GM21390 (cell line): ENCODE measurements at regions not wholly inside any gene's neighbourhood (a gene's known extent, or its start where the extent isn't known, plus 50 kb on each side); places are given as distances from the start of the nearest gene placed in this dataset.

Experiments used
- ATAC-seq: cut with Tn5 transposase; IDR thresholded peaks from one replicate; pipeline ENCODE4 v1.9.1; 2021; ENCODE audit not compliant: unreplicated experiment

DNA sequence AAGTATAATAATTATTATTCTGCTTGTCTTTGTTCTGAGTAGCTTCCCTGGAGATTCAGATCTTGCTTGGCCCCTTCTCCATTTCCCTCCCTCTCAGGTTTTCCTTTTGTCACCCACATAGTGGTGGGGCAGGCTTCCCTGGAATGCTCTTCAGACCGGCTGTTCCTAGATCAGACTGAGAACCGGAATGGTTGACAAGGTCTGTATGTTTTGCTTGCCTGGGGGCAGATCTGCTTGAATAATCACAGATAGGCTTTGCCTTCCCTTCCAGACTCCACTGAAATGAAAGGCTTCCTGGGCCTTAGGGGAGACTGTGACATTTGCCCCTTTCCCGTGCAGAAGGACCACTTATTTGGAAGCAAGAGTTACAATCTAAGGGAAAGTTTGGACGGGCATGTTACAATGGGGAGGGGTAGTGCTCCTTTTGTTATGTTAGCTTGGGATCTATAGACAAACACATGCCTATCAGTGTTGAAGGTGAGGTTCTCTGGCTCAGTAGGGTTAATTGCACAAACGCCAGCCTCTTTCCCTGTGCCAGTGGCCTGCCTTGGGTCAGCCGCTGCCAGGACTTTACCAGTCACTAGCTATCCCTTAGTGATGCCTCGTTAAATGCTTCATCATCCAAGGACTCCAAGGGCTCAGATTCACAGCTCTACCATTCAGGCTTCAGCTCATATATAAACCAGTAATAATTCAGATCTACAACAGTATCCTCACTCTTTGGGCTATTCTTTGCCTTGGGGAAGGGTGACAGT lies 178.6 kb downstream of the SNAPC1 start:
- ATAC-seq: no peak

DNA sequence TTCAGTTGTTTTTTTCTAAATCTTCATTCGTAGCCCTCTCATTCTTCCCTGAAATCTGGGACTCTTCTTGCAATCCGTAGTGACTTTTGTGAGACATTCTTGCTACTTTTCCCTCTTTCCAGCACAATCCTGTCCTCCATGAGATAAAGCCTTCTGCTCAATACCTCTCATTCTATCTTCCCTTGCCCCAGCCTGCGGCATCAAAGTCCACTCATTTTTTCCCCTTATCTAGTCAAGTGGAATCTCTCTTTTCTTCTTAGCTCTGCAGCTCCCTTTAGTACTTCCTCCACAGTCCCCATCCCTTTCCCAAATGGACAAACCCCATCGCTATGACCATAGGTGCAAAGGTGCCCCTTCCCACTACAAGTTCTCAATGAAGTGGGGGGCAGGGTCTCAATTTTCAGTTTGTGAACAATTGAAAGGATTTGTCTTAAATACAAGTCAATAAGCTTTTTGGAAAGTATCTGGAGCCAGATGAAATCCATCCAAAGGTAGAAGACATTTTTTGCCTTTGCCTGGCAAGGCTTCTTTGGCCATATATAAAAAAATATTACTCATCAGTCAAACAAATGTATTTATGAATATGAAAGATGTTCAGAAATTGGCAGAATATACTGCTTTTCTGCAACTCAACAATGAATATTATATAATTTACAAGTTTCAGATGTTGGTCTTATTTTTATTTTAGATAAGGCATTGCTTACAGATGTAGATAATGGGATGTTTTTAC lies 179.4 kb downstream of the SNAPC1 start:
- no peak for ATAC-seq

DNA sequence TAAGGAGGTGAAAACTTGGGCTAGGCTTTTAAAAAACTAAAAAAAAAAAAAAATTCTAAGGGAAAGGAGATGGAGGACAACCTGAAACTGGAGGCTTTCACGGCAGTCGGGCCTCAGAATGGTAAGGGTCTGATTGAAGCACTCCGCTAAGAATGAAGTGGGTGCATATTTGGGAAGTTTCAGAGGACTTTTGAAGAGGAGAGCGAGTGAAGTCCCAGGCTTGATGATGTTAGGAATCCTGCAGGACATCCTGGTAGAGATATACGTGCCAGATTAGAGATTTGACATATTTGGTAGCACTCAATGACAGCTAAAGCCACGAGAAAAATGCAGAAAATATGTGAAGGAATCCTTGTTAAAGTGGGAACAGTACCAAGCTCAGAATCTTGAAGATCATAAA lies 186.2 kb downstream of the SNAPC1 start:
- no peak for ATAC-seq

DNA sequence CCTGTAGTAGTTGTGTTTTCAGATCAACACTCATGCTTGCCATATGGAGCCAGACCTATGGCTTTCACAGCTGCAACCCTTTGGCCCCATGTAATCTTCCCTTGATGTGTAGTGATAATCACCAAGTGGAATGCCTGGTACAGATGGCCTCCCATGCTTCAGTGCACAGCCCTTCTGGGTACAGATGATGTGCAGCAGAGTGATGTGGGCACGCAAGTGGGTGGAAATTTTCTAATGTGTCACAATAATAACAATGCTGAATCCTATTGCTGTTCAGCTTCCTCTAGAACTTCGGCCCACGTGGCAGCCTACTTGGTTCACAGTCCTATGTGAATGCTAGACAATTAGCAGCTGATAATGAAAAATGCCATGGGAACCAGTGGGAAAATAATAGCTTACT lies 188.1 kb downstream of the SNAPC1 start:
- ATAC-seq: no peak

DNA sequence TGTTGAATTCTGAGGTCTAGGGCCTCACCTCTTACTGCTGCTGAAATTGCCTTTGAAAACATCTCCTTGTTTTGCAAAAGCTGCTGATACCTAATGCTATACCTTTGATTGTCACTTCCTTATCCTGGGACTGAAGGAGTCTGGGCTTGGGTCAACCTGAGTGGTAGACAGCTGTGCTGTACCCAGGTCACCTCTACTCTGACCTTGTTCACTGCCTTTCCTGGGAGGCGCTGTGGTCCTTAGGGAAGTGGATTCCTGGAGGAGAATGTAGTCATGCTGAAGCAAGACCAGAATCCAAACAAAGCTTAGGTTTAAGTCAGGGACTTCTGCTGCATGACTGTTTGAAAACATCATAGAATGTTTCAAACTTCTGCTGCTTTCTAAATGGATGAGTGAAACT lies 191.4 kb downstream of the SNAPC1 start:
- ATAC-seq: no peak

DNA sequence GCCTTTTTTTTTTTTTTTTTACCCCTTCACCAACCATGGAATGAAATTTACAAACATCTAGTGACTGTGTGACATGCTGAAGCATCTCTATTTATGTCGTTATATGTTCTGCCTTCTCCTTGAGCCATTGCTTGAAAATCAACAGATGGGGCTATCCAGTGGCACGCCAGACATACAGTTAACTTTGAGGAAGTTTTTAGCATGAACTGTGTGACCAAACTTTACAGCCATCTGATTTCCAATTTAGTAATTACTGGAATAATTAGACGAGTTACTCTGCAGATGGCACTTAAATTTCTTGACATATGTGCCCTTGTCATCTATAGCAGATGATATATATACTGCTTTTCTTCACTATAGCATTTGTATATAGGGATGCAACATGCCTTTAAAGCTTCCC lies 192.1 kb downstream of the SNAPC1 start:
- ATAC-seq: no peak

DNA sequence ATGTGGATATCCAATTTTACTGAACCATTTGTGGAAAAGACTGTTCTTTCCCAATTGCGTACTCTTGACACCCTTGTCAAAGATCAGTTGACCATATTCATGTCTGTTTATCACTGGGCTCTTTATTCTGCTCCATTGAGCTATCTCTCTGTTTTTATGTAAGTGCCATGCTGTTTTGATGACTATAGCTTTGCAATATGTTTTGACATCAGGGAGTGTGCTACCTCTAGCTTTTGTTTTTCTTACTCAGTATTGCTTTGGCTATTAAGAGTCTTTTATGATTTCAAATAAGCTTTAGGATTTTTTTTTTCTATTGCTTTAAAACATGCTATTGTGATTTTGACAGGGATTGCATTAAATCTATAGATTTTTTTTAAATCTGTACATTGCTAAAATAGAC lies 194.3 kb downstream of the SNAPC1 start:
- ATAC-seq: no peak

DNA sequence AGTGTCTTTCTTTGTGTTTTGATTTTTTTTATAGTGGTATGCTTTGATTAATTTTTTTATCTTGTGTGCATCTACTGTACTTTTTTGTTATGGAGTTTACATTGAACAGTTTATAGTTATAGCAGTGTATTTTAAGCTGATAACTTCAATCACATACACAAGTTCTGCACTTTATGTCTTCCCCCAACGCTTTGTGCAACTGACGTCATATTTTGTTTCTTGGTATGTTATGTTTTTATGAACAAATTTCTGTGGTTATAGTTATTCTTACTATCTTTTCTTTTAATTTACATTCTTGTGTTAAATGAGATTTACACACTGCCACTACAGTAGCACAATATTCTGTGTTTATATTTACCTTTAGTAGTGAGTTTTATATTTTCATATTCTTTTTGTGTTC lies 197.1 kb downstream of the SNAPC1 start:
- ATAC-seq: no peak

DNA sequence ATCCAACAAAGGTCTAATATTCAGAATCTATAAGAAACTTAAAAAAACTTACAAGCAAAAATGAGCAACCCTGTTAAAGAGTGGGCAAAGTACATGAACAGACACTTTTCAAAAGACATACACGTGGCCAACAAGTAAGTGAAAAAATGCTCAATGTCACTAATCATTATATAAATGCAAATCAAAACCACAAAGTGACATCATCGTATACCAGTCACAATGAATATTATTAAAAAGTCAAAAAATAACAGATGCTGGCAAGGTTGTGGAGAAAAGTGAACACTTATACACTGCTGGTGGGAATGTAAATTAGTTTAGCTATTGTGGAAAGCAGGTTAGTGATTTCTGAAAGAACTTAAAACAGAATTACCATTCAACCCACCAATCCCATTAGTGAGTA lies 199.1 kb downstream of the SNAPC1 start:
- ATAC-seq: no peak

DNA sequence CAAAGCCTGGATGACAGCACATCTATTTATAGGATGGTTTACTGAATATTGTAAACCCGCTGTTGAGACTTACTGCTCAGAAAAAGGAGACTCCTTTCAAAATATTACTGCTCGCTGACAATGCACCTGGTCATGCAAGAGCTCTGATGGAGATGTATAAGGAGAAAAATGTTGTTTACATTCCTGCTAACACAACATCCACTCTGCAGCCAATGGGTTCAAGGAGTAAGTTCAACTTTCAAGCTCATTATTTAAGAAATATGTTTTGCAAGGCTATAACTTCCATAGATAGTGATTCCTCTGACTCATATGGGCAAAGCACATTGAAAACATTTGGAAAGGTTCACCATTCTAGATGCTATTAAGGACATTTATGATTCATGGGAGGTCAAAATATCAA lies 201.7 kb downstream of the SNAPC1 start:
- no peak for ATAC-seq

DNA sequence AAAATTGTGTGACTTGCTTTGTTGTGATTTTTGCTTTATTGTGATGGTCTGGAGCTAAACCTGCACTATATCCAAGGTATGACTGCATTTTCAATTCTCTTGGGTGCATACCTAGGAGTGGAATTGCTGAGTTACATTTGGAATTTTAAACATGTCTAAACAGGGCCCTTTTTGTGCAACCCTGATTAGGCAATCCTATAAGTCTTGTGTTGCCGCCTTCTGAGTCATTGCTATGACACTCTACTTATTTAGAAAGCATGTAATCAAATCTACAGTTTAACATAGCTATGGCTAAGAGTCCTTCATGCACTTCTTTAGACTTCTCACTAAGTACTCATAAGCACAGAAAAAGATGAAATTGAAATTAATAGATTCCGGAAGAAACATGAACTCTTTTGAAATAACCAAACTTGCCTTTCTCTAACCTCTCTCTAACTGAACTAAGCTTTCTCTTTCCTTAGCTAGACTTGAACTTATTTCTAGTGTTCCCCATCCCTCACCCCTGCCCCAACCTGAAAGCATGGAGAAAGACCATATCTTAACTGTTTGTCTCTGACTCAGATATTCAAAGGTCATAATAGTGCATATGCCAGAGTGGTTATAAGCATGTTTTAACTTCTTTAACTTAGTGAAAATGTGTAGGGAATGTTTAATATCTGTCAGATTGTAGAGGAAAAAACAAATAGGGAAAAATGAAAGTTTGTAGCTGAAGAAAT lies 203.0 kb downstream of the SNAPC1 start:
- ATAC-seq: no peak

DNA sequence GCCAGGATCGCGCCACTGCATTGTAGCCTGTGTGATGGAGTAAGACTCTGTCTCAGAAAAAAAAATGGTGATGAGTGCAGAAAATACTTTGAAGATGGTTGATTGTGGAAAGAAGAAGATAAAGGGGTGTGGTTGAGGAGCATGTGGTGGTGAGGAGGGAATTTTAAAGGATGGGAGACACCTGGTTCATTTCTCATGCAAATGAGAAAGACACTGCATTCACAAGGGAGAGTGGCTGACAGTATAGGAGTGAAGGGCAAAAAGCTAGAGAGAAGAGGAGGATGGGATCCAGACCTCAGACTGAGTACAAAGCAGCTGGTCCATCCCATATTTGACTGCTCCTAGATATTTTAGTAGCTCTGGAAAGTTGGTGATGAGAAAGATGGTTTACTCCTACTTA lies 206.0 kb downstream of the SNAPC1 start:
- ATAC-seq: no peak

DNA sequence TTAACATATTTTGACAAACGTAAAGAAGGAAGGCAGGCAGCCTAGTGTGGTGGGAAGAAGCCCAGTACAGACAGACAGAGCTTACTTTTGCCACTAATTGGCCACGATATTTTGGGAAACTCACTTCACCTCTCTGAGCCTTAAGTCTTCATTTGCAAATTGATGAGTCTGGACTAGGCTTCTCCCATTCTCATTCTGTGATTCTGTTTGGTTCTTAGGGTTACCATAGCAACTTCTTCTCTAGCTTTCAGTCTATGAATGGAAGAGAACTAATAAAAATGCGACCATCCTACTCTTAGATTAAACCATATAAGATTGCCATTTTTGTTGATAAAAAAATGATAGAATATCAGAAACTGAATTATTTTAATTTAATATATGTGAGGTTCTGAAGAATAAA lies 210.5 kb downstream of the SNAPC1 start:
- no peak for ATAC-seq

DNA sequence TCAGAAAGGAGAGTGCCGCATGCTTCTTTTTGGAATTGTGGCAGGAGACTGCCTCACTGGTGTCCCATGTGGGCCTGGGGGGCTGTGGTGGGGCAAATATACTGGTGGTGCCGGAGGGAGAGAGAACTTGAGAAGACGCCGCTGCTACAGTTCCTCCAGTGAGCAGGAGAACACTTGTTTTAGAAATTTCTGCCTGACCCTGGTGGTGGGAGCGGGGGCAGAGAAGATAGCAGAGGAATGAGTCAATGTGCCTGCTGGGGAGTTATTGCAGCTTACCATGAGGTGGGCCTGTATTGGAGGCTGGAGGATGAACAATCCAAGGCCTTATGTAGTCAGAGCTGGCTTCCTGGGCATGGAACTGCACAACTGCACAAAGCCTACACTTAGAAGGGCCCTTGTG lies 211.8 kb downstream of the SNAPC1 start:
- ATAC-seq: no peak

DNA sequence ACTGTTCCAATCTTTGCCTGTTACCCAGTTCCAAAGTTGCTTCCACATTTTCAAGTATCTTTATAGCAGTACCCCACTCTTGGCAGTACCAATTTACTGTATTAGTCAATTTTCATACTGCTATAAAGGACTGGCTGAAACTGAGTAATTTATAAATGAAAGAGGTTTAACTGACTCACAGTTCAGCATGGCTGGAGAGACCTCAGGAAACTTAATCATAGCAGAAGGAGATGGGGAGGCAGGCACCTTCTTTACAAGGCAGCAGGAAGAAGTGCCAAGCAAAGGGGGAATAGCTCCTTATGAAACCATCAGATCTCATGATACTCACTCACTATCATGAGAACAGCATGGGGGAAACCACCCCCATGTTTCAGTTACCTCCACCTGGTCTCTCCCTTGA lies 215.0 kb downstream of the SNAPC1 start:
- ATAC-seq: no peak

DNA sequence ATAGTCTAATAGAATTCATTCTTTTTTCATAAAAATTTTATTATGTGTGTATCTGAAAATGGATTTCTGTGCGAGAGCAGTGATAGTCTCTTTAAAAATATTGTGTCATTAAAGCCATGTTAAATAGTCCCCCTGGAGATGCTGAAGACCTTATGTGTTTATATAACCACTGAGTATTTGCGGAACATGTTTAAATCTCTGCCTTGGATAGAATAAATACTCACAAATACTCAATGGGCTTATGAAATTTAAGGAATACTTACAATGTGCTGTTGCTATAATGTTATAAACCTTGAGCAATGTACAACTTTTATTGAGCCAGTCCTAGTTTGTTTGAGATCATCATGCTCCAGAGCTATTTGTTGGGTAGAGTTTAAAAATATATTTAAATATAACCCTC lies 226.0 kb downstream of the SNAPC1 start:
- ATAC-seq: no peak

DNA sequence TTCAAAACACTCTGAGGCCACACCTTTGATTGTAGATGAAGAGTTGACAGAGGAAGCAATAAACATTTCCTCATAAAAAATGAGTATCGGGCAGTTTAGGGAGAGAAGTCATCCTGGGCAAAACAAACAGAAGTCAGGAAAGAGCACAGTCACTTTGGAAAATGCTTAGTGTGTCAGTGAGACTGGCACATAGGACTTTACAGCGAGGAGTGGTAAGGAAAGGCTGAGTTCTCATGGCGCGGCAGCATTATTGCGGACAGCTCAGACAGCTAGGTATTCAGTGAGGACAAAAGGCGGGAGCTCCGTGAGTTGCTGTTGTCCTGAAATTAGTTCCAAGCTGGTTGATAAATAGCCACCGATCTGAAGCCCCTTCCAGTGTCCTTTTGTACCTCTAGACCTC lies 229.9 kb downstream of the SNAPC1 start:
- ATAC-seq: no peak

DNA sequence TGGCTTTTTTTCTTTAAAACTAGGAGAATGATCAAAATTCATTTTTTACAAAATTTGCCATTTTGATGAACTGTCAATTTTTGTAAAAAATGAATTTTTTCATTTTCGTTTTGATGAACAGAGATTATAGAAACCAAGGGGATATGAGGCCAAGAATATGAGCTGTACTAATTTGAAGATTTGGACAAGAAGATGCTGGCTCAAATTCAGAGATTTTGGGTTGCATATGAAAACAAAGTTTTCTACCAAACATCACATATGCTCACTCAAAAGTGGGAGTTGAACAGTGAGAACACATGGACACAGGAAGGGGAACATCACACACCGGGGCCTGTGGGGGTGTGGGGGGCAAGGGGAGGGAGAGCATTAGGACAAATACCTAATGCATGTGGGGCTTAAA lies 230.7 kb downstream of the SNAPC1 start:
- ATAC-seq: no peak

DNA sequence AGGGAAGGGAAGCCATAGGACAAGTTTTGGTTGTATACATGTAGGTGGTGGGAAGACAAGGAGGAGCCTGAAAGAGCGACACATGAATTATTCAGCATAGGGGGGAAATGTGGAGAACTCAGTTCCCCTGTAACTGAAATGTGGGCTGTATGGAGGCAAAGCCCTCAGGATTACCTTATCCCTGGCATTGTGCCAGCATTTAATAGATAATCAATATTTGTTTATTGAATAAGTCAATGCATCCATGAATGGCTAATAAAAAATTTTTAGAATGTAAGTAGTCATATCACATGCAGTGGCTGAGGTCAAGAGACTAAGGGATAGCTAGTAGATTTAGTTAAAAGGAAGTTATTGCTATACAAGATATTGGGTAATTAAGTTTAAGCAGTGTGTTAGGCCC lies 232.4 kb downstream of the SNAPC1 start:
- ATAC-seq: no peak

DNA sequence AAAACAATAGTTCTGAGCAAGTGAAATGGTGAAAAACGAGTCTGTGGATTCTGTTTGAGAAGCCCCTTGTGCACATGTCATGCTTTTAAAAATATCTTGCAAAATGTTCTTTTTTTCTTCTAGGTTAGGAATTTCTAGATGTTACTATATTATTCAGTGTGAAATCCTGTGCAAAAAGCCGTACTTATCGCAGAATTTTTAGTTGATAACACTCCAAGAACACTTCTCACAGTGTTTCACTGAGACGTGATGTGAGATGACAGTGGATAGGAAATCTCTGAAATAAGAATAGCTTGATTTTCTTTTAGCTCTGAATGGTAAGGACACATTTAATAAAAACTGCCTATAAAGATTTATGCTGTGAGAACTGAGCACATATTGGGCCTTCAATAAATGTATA lies 234.5 kb downstream of the SNAPC1 start:
- no peak for ATAC-seq

DNA sequence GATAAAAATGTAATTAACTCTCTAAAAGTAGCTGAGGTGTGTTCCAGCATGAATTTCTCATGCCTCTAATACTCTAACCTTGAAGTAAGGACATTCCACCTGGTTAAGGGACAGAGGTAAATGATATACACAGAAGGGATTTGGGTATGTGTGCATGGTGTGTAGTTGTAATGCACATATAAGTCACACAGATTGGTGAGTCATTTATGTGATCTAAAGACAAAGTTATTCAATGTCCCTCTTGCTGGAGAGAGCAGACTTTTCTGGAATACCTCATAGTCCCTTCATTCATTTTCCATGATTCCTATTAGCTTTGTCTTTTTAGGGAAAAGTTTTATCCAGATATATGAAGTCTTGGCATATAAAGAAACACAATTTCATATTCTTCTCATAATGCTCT lies 234.9 kb downstream of the SNAPC1 start:
- no peak for ATAC-seq

DNA sequence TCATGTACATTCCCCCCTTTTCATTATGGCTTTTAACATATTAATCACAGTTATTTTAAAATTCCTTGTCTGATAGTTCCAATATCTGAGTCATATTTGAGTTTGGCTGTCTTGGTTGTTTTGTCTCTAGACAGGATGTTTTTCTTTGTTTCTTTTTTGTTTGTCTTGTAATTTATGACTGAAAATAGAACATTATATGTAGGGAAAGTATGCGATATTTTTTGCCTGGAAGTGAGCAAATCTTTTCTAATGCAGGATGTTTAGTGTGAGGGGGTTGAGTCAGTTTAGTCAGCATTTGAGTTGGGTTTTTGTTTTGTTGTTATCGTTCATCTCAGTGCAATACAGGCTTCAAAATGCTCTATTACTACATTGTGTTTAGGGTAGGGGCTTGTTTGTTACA lies 239.7 kb downstream of the SNAPC1 start:
- no peak for ATAC-seq
